Fibroblast of mammary gland (primary cell): ENCODE measurements at regions not wholly inside any gene's neighbourhood (a gene's known extent, or its start where the extent isn't known, plus 50 kb on each side); places are given as distances from the start of the nearest gene placed in this dataset.
"Not testable (repeated sequence)": the region's sequence is repeated elsewhere in the genome, so short reads cannot be mapped to it uniquely, and the experiment has no call there.

Experiments used
- DNase-seq: peaks from one replicate; pipeline ENCODE4 v3.0.0-alpha.2; 2010; ENCODE audit warnings: low read depth
- H3K4me3 ChIP-seq: 2 replicates; pipeline ENCODE4 v1.5.1; 2011; ENCODE audit warnings: low read depth, mild to moderate bottlenecking, low read length, moderate library complexity; ENCODE audit not compliant: control insufficient read depth
- TF ChIP-seq, protein P1 (sequence below): conservative IDR thresholded peaks from 2 replicates; pipeline ENCODE4 v1.5.1; 2011; ENCODE audit warnings: low read depth, low read length, inconsistent platforms; ENCODE audit not compliant: control insufficient read depth, insufficient read depth

DNA sequence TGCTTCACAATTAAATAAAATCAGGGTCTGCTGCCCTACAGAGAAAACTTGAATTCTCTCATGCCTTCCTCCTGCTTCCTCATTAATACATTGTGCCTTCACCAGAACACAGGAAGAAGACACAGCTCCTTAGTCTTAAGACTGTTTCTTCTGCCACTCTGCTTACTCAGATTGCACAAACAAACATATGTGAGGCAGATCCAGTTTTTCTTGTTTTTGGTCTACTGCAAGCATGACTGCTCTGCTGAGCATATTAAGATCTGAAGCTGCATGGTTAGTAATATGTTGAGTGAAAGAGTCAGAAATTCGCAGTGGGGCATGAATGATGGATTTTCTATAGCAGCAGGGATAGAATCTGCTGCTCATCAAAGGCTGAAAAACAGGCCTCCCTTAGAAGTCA, 321.1 kb upstream of the STXBP6 start:
- DNase-seq, result no peak
- TF ChIP-seq, protein P1, sequence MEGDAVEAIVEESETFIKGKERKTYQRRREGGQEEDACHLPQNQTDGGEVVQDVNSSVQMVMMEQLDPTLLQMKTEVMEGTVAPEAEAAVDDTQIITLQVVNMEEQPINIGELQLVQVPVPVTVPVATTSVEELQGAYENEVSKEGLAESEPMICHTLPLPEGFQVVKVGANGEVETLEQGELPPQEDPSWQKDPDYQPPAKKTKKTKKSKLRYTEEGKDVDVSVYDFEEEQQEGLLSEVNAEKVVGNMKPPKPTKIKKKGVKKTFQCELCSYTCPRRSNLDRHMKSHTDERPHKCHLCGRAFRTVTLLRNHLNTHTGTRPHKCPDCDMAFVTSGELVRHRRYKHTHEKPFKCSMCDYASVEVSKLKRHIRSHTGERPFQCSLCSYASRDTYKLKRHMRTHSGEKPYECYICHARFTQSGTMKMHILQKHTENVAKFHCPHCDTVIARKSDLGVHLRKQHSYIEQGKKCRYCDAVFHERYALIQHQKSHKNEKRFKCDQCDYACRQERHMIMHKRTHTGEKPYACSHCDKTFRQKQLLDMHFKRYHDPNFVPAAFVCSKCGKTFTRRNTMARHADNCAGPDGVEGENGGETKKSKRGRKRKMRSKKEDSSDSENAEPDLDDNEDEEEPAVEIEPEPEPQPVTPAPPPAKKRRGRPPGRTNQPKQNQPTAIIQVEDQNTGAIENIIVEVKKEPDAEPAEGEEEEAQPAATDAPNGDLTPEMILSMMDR, result no peak
- H3K4me3 ChIP-seq, result no peak overlapping the region

DNA sequence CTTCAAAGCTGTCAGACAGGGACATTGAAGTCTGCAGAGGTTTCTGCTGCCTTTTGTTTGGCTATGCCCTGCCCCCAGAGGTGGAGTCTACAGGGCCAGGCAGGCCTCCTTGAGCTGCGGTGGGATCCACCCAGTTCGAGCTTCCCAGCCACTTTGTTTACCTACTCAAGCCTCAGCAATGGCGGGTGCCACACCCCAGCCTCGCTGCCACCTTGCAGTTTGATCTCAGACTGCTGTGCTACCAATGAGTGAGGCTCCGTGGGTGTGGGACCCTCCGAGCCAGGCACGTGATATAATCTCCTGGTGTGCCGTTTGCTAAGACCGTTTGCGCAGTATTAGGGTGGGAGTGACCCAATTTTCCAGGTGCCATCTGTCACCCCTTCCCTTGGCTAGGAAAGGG, 320.1 kb upstream of the STXBP6 start:
- not testable (repeated sequence) for H3K4me3 ChIP-seq, DNase-seq

DNA sequence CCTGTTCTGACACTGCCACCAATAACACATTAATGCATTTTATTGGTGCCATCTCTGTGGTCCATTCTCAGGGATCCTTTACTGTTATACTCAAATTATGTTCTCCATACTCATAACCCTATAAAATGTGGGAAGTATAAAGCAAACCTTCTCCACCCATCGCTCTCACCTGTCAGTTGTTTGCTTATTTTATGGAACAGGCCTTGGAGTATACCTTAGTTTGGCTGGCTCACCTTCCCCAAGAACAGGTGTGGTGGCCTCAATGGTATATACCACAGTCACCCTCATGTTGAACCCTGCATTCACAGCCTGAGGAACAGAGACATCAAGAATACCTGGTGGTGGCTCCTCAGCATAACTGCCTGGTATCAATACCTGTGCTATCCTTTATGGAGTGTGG, 308.4 kb upstream of the STXBP6 start:
- no peak for DNase-seq
- H3K4me3 ChIP-seq, result no peak overlapping the region
- TF ChIP-seq, protein P1, result no peak

DNA sequence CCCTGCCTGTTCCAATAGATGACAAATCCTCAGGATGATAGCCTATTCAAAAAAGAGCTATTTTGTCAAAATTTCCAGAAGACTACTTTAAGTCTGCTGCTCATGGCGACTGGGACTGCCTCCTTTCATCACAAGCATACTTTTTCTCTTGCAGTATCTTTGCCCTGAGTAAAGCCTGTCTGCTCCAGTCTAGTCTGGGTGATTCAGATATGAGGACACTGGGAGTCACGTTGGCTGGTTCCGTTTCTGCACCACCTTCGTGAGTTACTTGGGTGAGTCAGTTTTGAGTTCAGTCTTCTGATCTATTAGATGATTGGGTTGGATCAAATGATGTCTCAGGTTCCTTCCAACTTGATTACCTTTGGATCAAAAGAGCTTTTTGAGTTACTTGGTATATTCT, 301.3 kb upstream of the STXBP6 start:
- peak; percentile 74 for DNase-seq
- no peak overlapping the region for H3K4me3 ChIP-seq
- TF ChIP-seq, protein P1, result no peak

DNA sequence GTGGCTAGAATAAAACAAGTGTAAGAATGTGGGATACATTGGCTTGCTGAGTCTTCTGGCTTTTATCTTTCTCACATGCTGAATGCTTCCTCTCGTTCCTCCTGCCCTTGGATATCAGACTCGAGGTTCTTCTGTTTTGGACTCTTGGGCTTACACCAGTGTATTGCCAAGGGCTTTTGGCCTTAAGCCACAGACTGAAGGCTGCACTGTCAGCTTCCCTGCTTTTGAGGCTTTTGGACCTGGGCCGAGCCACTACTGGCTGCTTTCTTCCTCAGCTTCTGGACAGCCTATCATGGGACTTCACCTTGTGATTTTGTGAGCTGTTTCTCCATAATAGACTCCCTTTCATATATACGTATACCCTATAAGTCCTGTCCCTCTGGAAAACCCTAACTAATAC, 300.9 kb upstream of the STXBP6 start:
- TF ChIP-seq, protein P1, result no peak

DNA sequence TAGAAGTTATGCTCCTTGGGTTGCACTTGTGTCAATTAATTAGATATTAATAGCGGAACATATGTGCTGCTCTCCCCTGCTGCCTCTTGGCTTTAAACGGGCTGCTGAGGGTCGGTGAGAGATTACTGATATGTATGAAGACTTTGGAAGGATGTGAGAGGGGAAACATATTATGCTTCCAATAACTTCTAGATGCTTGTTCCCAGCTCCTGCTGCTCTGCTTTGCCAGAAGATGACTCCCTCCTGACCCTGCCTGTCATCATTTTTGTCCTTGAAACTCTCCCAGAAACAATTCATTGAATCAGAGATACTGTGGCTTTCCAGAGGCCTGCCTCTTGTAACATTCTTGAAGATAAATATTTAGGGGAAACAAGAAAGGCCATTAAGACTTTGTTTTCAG, 300.1 kb upstream of the STXBP6 start:
- TF ChIP-seq, protein P1, result no peak
- peak; percentile 48 for DNase-seq
- no peak overlapping the region for H3K4me3 ChIP-seq

More for the DNA sequence above, 300.9 kb upstream of the STXBP6 start:
- DNase-seq, result peak; percentile 19
- no peak overlapping the region for H3K4me3 ChIP-seq

DNA sequence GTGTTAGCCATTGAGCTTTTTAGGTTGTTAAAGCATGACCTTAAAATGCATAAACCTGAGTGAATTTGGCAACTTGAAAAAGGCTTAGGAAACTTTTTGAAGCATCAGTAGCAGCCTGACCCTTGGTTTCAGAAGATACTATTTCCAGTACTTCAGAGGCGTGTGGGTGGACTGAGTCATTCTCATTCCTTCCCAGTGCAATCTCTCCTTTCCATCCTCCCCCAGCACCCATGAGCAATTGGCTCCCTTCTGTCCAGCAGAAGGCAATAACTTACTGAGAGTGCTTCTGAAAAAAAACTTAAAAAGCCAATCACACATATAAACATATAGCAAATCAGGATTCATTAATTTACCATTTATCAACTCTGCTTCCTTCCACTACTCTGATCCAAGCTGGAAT, 299.3 kb upstream of the STXBP6 start:
- DNase-seq, result peak; percentile 77
- no peak overlapping the region for H3K4me3 ChIP-seq
- TF ChIP-seq, protein P1, result no peak

DNA sequence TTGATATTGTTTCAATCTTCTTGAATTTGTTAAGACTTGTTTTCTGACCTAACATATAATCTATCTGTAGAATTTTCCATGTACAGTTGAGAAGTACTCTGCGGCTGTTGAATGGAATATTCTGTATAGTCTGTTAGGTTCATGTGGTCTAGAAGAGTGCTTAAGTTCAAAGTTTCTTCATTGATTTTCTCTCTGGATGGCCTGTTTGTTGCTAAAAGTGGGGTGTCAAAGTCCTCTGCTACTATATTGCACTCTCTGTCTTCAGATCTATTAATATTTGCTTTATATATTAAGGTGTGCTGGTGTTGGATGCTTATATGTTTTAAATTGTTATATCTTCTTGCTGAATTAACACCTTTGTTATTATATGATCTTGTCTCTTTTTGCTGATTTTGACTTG, 290.9 kb upstream of the STXBP6 start:
- no peak overlapping the region for H3K4me3 ChIP-seq
- DNase-seq, result no peak
- TF ChIP-seq, protein P1, result no peak
